GM08714 (cell line): ENCODE measurements at regions not wholly inside any gene's neighbourhood (a gene's known extent, or its start where the extent isn't known, plus 50 kb on each side); places are given as distances from the start of the nearest gene placed in this dataset.

ENCODE experiments used
- H3K4me3 ChIP-seq: fragments of 200-500 bp; sonication (Bioruptor generic); 2 replicates; pipeline ENCODE4 v1.5.1; 2014; ENCODE audit warnings: mild to moderate bottlenecking, low read length, inconsistent platforms
- ZNF274 ChIP-seq: IDR thresholded peaks from 2 replicates; pipeline ENCODE4 v1.6.1; 2012; ENCODE audit warnings: mild to moderate bottlenecking, low read depth, low read length

- TF ChIP-seq ZNF274, result no peak
- H3K4me3 ChIP-seq, result no peak overlapping the region
Observed at GRCh38 chr3:117512975-117513374, 803.4 kb downstream of the TUSC7 start.

GRCh38 chr3:117515309-117515708 is 805.7 kb downstream of the TUSC7 start:
- H3K4me3 ChIP-seq, result no peak overlapping the region
- TF ChIP-seq ZNF274, result no peak

GRCh38 chr3:117518364-117518763 is 808.8 kb downstream of the TUSC7 start:
- no peak overlapping the region for H3K4me3 ChIP-seq
- TF ChIP-seq ZNF274, result no peak

GRCh38 chr3:117519776-117520175 is 810.2 kb downstream of the TUSC7 start:
- TF ChIP-seq ZNF274, result no peak
- H3K4me3 ChIP-seq, result no peak overlapping the region

- TF ChIP-seq ZNF274, result no peak
Observed at GRCh38 chr3:117520582-117520981, 811.0 kb downstream of the TUSC7 start.

GRCh38 chr3:117523418-117523817 is 813.8 kb downstream of the TUSC7 start:
- TF ChIP-seq ZNF274, result no peak
- no peak overlapping the region for H3K4me3 ChIP-seq

More at GRCh38 chr3:117520582-117520981, 811.0 kb downstream of the TUSC7 start:
- no peak overlapping the region for H3K4me3 ChIP-seq

GRCh38 chr3:117524890-117525289 is 815.3 kb downstream of the TUSC7 start:
- TF ChIP-seq ZNF274, result no peak
- H3K4me3 ChIP-seq, result no peak overlapping the region

- TF ChIP-seq ZNF274, result no peak
- no peak overlapping the region for H3K4me3 ChIP-seq
Observed at GRCh38 chr3:117526470-117527079, 817.0 kb downstream of the TUSC7 start.

GRCh38 chr3:117527346-117527745 is 817.8 kb downstream of the TUSC7 start:
- no peak for TF ChIP-seq ZNF274
- H3K4me3 ChIP-seq, result no peak overlapping the region

GRCh38 chr3:117528688-117529087 is 819.1 kb downstream of the TUSC7 start:
- H3K4me3 ChIP-seq, result no peak overlapping the region
- TF ChIP-seq ZNF274, result no peak

GRCh38 chr3:117531078-117531767 is 821.6 kb downstream of the TUSC7 start:
- no peak for TF ChIP-seq ZNF274
- H3K4me3 ChIP-seq, result no peak overlapping the region

GRCh38 chr3:117532268-117532667 is 822.7 kb downstream of the TUSC7 start:
- H3K4me3 ChIP-seq, result no peak overlapping the region
- no peak for TF ChIP-seq ZNF274

- no peak overlapping the region for H3K4me3 ChIP-seq
- no peak for TF ChIP-seq ZNF274
Observed at GRCh38 chr3:117534138-117534537, 824.6 kb downstream of the TUSC7 start.

- no peak overlapping the region for H3K4me3 ChIP-seq
- TF ChIP-seq ZNF274, result no peak
Observed at GRCh38 chr3:117536006-117536405, 826.4 kb downstream of the TUSC7 start.

- no peak for TF ChIP-seq ZNF274
- H3K4me3 ChIP-seq, result no peak overlapping the region
Observed at GRCh38 chr3:117537949-117538348, 828.4 kb downstream of the TUSC7 start.
